Neural crest cell (in vitro differentiated cells): ENCODE measurements at regions not wholly inside any gene's neighbourhood (a gene's known extent, or its start where the extent isn't known, plus 50 kb on each side); places are given as distances from the start of the nearest gene placed in this dataset.
"Not testable (repeated sequence)": the region's sequence is repeated elsewhere in the genome, so short reads cannot be mapped to it uniquely, and the experiment has no call there.

ENCODE experiments used
- DNase-seq: peaks from one replicate; pipeline ENCODE4 v3.0.0; 2021; ENCODE audit warnings: low read depth, mixed read lengths, low spot score
- H3K27ac Mint-ChIP-seq: one replicate; pipeline ENCODE4 v1.8.0; 2021; ENCODE audit warnings: mild to moderate bottlenecking, mixed read lengths; ENCODE audit not compliant: unreplicated experiment
- H3K27me3 Mint-ChIP-seq: 2 replicates; pipeline ENCODE4 v1.8.0; 2021; ENCODE audit warnings: low read depth, mild to moderate bottlenecking, mixed read lengths
- H3K36me3 Mint-ChIP-seq: 2 replicates; pipeline ENCODE4 v1.8.0; 2021; ENCODE audit warnings: low read depth, mild to moderate bottlenecking, mixed read lengths
- H3K4me1 Mint-ChIP-seq: 2 replicates; pipeline ENCODE4 v1.8.0; 2021; ENCODE audit warnings: mixed read lengths
- H3K4me3 Mint-ChIP-seq: one replicate; pipeline ENCODE4 v1.8.0; 2021; ENCODE audit warnings: mild to moderate bottlenecking, mixed read lengths
- H3K9me3 Mint-ChIP-seq: 2 replicates; pipeline ENCODE4 v1.8.0; 2021; ENCODE audit warnings: mixed read lengths
- TF ChIP-seq, protein P1 (sequence below): fragments of 200-600 bp; sonication (generic); conservative IDR thresholded peaks from 2 replicates; pipeline ENCODE4 v1.5.0; 2021; ENCODE audit warnings: antibody characterized with exemption, mild to moderate bottlenecking

DNA sequence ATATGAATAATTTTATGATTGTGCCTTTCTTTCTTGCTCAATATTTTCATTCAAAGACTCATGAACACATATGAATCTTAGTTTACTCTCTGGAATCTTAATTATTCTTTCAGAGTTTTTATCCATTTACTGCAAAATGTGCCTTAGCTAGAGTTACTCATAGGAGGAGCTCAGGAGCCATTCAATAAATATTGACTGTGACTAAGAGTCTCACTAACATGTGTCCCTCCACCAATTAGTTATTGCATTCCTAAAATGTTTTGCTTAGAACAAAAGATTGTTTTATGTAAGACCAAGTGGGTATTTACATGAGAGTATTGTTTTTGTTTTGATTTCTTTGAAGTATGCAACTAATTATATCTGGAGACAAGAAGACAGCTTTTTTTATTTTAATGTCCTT, 218.4 kb upstream of the MAST4 start:
- TF ChIP-seq, protein P1, sequence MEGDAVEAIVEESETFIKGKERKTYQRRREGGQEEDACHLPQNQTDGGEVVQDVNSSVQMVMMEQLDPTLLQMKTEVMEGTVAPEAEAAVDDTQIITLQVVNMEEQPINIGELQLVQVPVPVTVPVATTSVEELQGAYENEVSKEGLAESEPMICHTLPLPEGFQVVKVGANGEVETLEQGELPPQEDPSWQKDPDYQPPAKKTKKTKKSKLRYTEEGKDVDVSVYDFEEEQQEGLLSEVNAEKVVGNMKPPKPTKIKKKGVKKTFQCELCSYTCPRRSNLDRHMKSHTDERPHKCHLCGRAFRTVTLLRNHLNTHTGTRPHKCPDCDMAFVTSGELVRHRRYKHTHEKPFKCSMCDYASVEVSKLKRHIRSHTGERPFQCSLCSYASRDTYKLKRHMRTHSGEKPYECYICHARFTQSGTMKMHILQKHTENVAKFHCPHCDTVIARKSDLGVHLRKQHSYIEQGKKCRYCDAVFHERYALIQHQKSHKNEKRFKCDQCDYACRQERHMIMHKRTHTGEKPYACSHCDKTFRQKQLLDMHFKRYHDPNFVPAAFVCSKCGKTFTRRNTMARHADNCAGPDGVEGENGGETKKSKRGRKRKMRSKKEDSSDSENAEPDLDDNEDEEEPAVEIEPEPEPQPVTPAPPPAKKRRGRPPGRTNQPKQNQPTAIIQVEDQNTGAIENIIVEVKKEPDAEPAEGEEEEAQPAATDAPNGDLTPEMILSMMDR: no peak
- H3K4me3 Mint-ChIP-seq: no peak overlapping the region
- H3K36me3 Mint-ChIP-seq: no peaks in the 10 kb centered on the region
- H3K27me3 Mint-ChIP-seq: peaks cover 3% of the 10 kb centered on the region
- H3K4me1 Mint-ChIP-seq: no peaks in the 10 kb centered on the region
- no peak overlapping the region for H3K27ac Mint-ChIP-seq
- DNase-seq: no peak
- peaks cover 6% of the 10 kb centered on the region for H3K9me3 Mint-ChIP-seq

DNA sequence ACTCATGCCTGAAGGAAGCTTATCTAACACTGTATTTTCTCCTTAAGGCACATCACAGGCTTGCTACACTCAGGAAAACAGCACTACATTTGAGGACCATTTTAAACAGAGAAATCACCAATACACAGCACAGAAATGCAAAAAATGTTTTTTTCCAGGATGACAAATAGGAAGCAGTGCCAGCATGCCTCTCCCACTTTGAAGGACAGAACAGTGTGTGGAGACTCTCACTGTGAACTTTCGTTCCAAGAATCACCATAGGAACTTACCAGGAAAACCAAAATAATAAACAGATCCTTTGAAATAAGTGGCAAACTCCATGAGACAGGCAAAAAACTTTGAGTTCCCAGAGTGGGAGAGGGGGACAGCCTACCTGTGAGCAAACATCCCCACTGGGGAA, 217.8 kb upstream of the MAST4 start:
- TF ChIP-seq, protein P1: no peak
- Mint-ChIP-seq H3K9me3 (peaks cover 6% of the 10 kb centered on the region), H3K36me3 (no peaks in the 10 kb centered on the region), H3K27me3 (peaks cover 3% of the 10 kb centered on the region), H3K4me1 (no peaks in the 10 kb centered on the region), H3K4me3 (no peak overlapping the region), H3K27ac (no peak overlapping the region)
- no peak for DNase-seq

GRCh38 chr5:66382152-66382551, 214.0 kb upstream of the MAST4 start:
- H3K36me3 Mint-ChIP-seq: no peaks in the 10 kb centered on the region
- no peak overlapping the region for H3K4me3 Mint-ChIP-seq
- peaks cover 3% of the 10 kb centered on the region for H3K27me3 Mint-ChIP-seq
- TF ChIP-seq, protein P1: no peak
- no peak for DNase-seq
- peaks cover 6% of the 10 kb centered on the region for H3K9me3 Mint-ChIP-seq
- H3K27ac Mint-ChIP-seq: no peak overlapping the region
- no peaks in the 10 kb centered on the region for H3K4me1 Mint-ChIP-seq

DNA sequence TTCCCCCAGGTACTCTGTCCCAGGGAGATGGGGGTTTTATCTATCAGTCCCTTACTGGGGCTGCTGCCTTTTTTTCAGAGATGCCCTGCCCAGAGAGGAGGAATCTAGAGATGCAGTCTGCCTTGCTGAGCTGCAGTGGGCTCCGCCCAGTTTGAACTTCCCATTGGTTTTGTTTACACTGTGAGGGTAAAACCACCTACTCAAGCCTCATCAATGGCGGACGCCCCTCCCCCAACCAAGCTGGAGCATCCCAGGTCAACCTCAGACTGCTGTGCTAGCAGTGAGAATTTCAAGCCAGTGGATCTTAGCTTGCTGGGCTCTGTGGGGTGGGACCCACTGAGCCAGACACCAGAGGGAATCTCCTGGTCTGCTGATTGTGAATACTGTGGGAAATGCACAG, 191.0 kb upstream of the MAST4 start:
- not testable (repeated sequence) for H3K4me1 Mint-ChIP-seq, H3K9me3 Mint-ChIP-seq, DNase-seq, H3K27ac Mint-ChIP-seq, H3K27me3 Mint-ChIP-seq, H3K4me3 Mint-ChIP-seq, H3K36me3 Mint-ChIP-seq

- DNase-seq: no peak
- Mint-ChIP-seq H3K27me3 (peaks cover 7% of the 10 kb centered on the region), H3K27ac (no peak overlapping the region), H3K9me3 (no peaks in the 10 kb centered on the region), H3K4me1 (no peaks in the 10 kb centered on the region), H3K4me3 (no peak overlapping the region), H3K36me3 (no peaks in the 10 kb centered on the region)
- TF ChIP-seq, protein P1: no peak
Observed at GRCh38 chr5:66406761-66407336, 189.3 kb upstream of the MAST4 start.

GRCh38 chr5:66407765-66408164, 188.4 kb upstream of the MAST4 start:
- H3K4me1 Mint-ChIP-seq: no peaks in the 10 kb centered on the region
- peaks cover 2% of the 10 kb centered on the region for H3K27me3 Mint-ChIP-seq
- DNase-seq: no peak
- no peak overlapping the region for H3K4me3 Mint-ChIP-seq
- no peak overlapping the region for H3K27ac Mint-ChIP-seq
- TF ChIP-seq, protein P1: no peak
- no peaks in the 10 kb centered on the region for H3K36me3 Mint-ChIP-seq
- H3K9me3 Mint-ChIP-seq: no peaks in the 10 kb centered on the region
